ENCODE measurements at regions not wholly inside any gene's neighbourhood (a gene's known extent, or its start where the extent isn't known, plus 50 kb on each side); places are given as distances from the start of the nearest gene placed in this dataset.

- no peak for TF ChIP-seq MYC (IDR thresholded peaks at IDR 0.05; ENCODE audit: borderline replicate concordance, low read length)
- TF ChIP-seq, protein P1, sequence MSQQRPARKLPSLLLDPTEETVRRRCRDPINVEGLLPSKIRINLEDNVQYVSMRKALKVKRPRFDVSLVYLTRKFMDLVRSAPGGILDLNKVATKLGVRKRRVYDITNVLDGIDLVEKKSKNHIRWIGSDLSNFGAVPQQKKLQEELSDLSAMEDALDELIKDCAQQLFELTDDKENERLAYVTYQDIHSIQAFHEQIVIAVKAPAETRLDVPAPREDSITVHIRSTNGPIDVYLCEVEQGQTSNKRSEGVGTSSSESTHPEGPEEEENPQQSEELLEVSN (IDR thresholded peaks at IDR 0.05; ENCODE audit: borderline replicate concordance, low read depth): no peak
- TF ChIP-seq RCOR1 (IDR thresholded peaks at IDR 0.05; ENCODE audit: low read depth, low read length): no peak
- TF ChIP-seq JUN (IDR thresholded peaks at IDR 0.05): no peak
- TF ChIP-seq BHLHE40 (IDR thresholded peaks at IDR 0.05; ENCODE audit: low read depth, low read length): no peak
- TF ChIP-seq CTCF (IDR thresholded peaks at IDR 0.05): no peak
- TF ChIP-seq POLR2A (IDR thresholded peaks at IDR 0.05; ENCODE audit: low read length): no peak
- TF ChIP-seq RAD21 (conservative IDR thresholded peaks at IDR 0.05 in 1 of 2, IDR thresholded peaks at IDR 0.05 in 1 of 2): no peak
- no peak for TF ChIP-seq CEBPB (IDR thresholded peaks at IDR 0.05)
- TF ChIP-seq NPAS2 (CRISPR knock-in tag; IDR thresholded peaks at IDR 0.05; ENCODE audit: borderline replicate concordance): no peak
- no peak for TF ChIP-seq CHD4 (IDR thresholded peaks at IDR 0.05; ENCODE audit: borderline replicate concordance)
- TF ChIP-seq SMC3 (IDR thresholded peaks at IDR 0.05): no peak
These were observed 89.7 kb upstream of the OGFRL1 start for GRCh38 chr6:71198908-71199307.
